Stimulated activated memory B cell treated with anti-CD40 and anti-IgM and Interleukin-4, amounts not matched to agents 10 μg/mL and 1 μg/mL and 100 μg/mL, for 72 hours (primary cell): ENCODE measurements at regions not wholly inside any gene's neighbourhood (a gene's known extent, or its start where the extent isn't known, plus 50 kb on each side); places are given as distances from the start of the nearest gene placed in this dataset.
"Not testable (repeated sequence)": the region's sequence is repeated elsewhere in the genome, so short reads cannot be mapped to it uniquely, and the experiment has no call there.

Source experiments
- ATAC-seq: fragments of 150-1000 bp; cut with Tn5 transposase; 2 replicates; pipeline ENCODE4 v1.10.0; 2021
- H3K27ac Mint-ChIP-seq: one replicate; pipeline ENCODE4 v1.8.0; 2022; ENCODE audit warnings: mild to moderate bottlenecking, mixed read lengths
- H3K27me3 Mint-ChIP-seq: one replicate; pipeline ENCODE4 v1.8.0; 2022; ENCODE audit warnings: mixed read lengths
- H3K36me3 Mint-ChIP-seq: one replicate; pipeline ENCODE4 v1.8.0; 2022; ENCODE audit warnings: mixed read lengths
- H3K4me1 Mint-ChIP-seq: one replicate; pipeline ENCODE4 v1.8.0; 2022; ENCODE audit warnings: mixed read lengths
- H3K4me3 Mint-ChIP-seq: one replicate; pipeline ENCODE4 v1.8.0; 2022; ENCODE audit warnings: mild to moderate bottlenecking, moderate library complexity, mixed read lengths
- H3K9me3 Mint-ChIP-seq: one replicate; pipeline ENCODE4 v1.8.0; 2022; ENCODE audit warnings: mixed read lengths

DNA sequence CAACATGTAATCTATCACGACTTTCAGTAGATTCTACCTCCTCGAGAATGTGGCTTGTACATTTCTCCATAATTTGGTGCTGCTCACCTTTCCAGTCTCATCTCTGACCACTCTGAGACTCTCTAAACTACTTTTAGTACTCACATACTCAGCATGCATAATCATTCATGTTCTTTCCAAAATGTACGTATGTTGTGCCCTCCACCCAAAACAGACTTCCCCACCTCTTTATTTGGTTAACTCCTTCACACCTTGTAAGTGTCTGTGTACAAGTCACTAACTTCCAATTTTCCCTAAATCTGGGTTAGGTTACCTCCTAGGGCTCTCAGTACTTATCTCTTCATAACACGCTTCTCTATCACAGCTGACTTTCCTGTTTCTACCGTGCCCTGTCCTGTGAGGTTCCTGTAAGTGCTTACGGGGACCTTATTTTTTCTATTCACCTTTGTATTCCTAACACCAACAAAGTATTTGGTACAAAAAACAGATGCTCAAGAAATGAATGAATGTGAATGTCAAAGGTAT lies 186.2 kb upstream of the MKLN1 start:
- no peak overlapping the region for H3K4me3 Mint-ChIP-seq
- no peaks in the 10 kb centered on the region for H3K27me3 Mint-ChIP-seq
- H3K9me3 Mint-ChIP-seq = no peaks in the 10 kb centered on the region
- H3K4me1 Mint-ChIP-seq = peaks cover 8% of the 10 kb centered on the region
- no peak overlapping the region for H3K27ac Mint-ChIP-seq
- ATAC-seq = no peak
- H3K36me3 Mint-ChIP-seq = no peaks in the 10 kb centered on the region

GRCh38 chr7:131143869-131144268 lies 183.8 kb upstream of the MKLN1 start:
- Mint-ChIP-seq H3K4me3 (no peak overlapping the region), H3K27me3 (no peaks in the 10 kb centered on the region), H3K27ac (no peak overlapping the region), H3K9me3 (no peaks in the 10 kb centered on the region), H3K36me3 (no peaks in the 10 kb centered on the region), H3K4me1 (peaks cover 8% of the 10 kb centered on the region)
- no peak for ATAC-seq

DNA sequence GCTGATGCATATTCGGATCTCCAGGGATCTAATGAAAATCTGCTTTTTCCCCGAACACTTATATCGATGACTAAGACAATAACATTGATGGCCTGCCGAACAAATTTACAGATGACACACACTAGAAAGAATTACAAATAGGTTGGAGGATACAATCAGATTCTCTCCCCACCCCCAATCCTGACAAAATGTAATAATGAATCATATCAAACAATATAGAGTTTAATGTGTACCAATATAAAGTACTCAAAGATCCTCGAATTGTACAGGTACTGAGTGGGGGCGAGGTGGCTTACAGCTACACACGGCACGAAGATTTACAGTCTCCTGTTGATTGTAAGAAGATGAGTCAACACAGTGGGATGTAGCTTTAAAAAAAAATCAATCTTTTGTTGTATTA lies 182.7 kb upstream of the MKLN1 start:
- Mint-ChIP-seq H3K27me3 (no peaks in the 10 kb centered on the region), H3K36me3 (no peaks in the 10 kb centered on the region), H3K4me3 (no peak overlapping the region), H3K9me3 (no peaks in the 10 kb centered on the region), H3K27ac (no peak overlapping the region), H3K4me1 (peaks cover 8% of the 10 kb centered on the region)
- ATAC-seq = no peak

DNA sequence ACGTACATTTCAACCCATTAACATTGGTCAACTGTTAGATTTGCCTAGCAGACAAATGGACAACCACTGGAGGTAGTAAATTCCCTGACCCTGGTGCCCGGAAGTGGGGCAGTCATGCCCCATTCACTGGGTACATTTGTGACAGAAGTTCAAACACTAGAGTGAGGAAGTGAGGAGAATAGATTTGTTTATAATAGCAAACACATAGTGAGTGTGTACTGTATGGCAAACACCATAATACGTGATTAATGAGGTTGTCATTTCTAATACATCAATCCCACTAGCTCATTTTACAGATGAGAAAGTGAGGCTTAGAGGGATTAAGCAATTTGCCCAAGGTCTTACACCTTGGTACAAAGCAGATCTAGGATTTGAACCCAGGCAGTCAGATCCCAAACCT lies 181.9 kb upstream of the MKLN1 start:
- no peaks in the 10 kb centered on the region for H3K9me3 Mint-ChIP-seq
- no peak overlapping the region for H3K4me3 Mint-ChIP-seq
- peaks cover 8% of the 10 kb centered on the region for H3K4me1 Mint-ChIP-seq
- no peak overlapping the region for H3K27ac Mint-ChIP-seq
- no peak for ATAC-seq
- no peaks in the 10 kb centered on the region for H3K36me3 Mint-ChIP-seq
- H3K27me3 Mint-ChIP-seq = no peaks in the 10 kb centered on the region

- Mint-ChIP-seq H3K9me3 (no peaks in the 10 kb centered on the region), H3K27me3 (no peaks in the 10 kb centered on the region), H3K4me1 (peaks cover 8% of the 10 kb centered on the region), H3K36me3 (no peaks in the 10 kb centered on the region), H3K27ac (no peak overlapping the region), H3K4me3 (no peak overlapping the region)
- ATAC-seq = no peak
Measured at GRCh38 chr7:131147604-131148003, 180.1 kb upstream of the MKLN1 start.

GRCh38 chr7:131148258-131148657 lies 179.4 kb upstream of the MKLN1 start:
- Mint-ChIP-seq H3K27me3 (no peaks in the 10 kb centered on the region), H3K27ac (no peak overlapping the region), H3K9me3 (no peaks in the 10 kb centered on the region), H3K36me3 (no peaks in the 10 kb centered on the region), H3K4me3 (no peak overlapping the region), H3K4me1 (peaks cover 8% of the 10 kb centered on the region)
- ATAC-seq = no peak

- H3K27ac Mint-ChIP-seq = no peak overlapping the region
- no peak for ATAC-seq
- no peak overlapping the region for H3K4me3 Mint-ChIP-seq
- H3K27me3 Mint-ChIP-seq = no peaks in the 10 kb centered on the region
- H3K9me3 Mint-ChIP-seq = no peaks in the 10 kb centered on the region
- no peaks in the 10 kb centered on the region for H3K36me3 Mint-ChIP-seq
- H3K4me1 Mint-ChIP-seq = peaks cover 8% of the 10 kb centered on the region
Measured at GRCh38 chr7:131148708-131149428, 178.8 kb upstream of the MKLN1 start.

- peaks cover 8% of the 10 kb centered on the region for H3K4me1 Mint-ChIP-seq
- no peaks in the 10 kb centered on the region for H3K9me3 Mint-ChIP-seq
- ATAC-seq = no peak
- H3K27me3 Mint-ChIP-seq = no peaks in the 10 kb centered on the region
- H3K36me3 Mint-ChIP-seq = no peaks in the 10 kb centered on the region
- H3K27ac Mint-ChIP-seq = no peak overlapping the region
- no peak overlapping the region for H3K4me3 Mint-ChIP-seq
Measured at GRCh38 chr7:131149429-131149773, 178.3 kb upstream of the MKLN1 start.

GRCh38 chr7:131149840-131150239 lies 177.8 kb upstream of the MKLN1 start:
- no peak overlapping the region for H3K27ac Mint-ChIP-seq
- H3K4me3 Mint-ChIP-seq = no peak overlapping the region
- H3K36me3 Mint-ChIP-seq = no peaks in the 10 kb centered on the region
- H3K4me1 Mint-ChIP-seq = peaks cover 8% of the 10 kb centered on the region
- H3K9me3 Mint-ChIP-seq = no peaks in the 10 kb centered on the region
- H3K27me3 Mint-ChIP-seq = no peaks in the 10 kb centered on the region
- no peak for ATAC-seq

- no peak overlapping the region for H3K4me3 Mint-ChIP-seq
- H3K9me3 Mint-ChIP-seq = no peaks in the 10 kb centered on the region
- H3K27ac Mint-ChIP-seq = no peak overlapping the region
- no peaks in the 10 kb centered on the region for H3K27me3 Mint-ChIP-seq
- no peaks in the 10 kb centered on the region for H3K36me3 Mint-ChIP-seq
- H3K4me1 Mint-ChIP-seq = no peaks in the 10 kb centered on the region
- no peak for ATAC-seq
Measured at GRCh38 chr7:131151034-131151433, 176.6 kb upstream of the MKLN1 start.

DNA sequence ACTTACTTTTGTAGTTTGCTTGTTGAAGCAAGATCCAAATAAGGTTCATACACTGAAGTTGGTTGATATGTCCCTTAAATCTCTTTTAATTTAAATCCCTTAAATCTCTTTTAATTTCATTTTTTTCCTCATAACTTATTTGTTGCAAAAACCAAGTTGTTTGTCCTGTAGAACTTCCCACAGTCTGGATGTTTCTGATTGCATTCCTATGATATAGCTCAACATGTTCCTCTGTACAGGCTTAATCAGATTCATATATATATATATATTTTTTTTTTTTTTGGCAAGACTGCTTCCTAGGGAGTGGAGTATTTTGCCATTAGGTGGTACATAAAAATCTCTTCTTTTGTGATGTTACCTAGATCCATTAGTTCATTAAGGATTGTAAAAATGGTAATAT lies 174.9 kb upstream of the MKLN1 start:
- Mint-ChIP-seq H3K36me3 (no peaks in the 10 kb centered on the region), H3K9me3 (no peaks in the 10 kb centered on the region), H3K4me3 (no peak overlapping the region), H3K27me3 (no peaks in the 10 kb centered on the region), H3K4me1 (no peaks in the 10 kb centered on the region), H3K27ac (no peak overlapping the region)
- ATAC-seq = no peak

DNA sequence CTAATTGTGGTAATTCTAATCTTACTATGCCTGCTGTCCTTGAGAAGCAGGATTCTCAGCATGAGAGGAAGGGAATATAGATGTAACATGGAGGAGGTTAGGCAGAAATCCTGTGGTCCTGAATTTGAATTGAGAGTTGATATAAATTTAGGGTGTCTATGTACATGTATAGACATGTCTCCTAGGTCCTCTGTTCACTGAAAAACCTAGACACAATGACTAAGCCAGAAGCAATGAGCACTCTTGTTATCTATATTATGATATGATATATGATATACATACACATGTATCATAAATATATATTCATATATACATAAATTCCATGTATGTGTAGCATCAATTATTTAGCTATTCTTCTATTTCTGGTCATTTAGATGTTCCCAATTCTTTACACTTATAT lies 173.3 kb upstream of the MKLN1 start:
- Mint-ChIP-seq H3K9me3 (no peaks in the 10 kb centered on the region), H3K27me3 (no peaks in the 10 kb centered on the region), H3K27ac (no peak overlapping the region), H3K4me3 (no peak overlapping the region), H3K4me1 (no peaks in the 10 kb centered on the region), H3K36me3 (no peaks in the 10 kb centered on the region)
- no peak for ATAC-seq

- no peaks in the 10 kb centered on the region for H3K36me3 Mint-ChIP-seq
- no peak overlapping the region for H3K4me3 Mint-ChIP-seq
- ATAC-seq = no peak
- H3K9me3 Mint-ChIP-seq = no peaks in the 10 kb centered on the region
- no peak overlapping the region for H3K27ac Mint-ChIP-seq
- no peaks in the 10 kb centered on the region for H3K4me1 Mint-ChIP-seq
- H3K27me3 Mint-ChIP-seq = no peaks in the 10 kb centered on the region
Measured at GRCh38 chr7:131157530-131158243, 170.0 kb upstream of the MKLN1 start.

- not testable (repeated sequence) for H3K36me3 Mint-ChIP-seq, ATAC-seq, H3K4me3 Mint-ChIP-seq
Measured at GRCh38 chr7:131158244-131158636, 169.4 kb upstream of the MKLN1 start.

DNA sequence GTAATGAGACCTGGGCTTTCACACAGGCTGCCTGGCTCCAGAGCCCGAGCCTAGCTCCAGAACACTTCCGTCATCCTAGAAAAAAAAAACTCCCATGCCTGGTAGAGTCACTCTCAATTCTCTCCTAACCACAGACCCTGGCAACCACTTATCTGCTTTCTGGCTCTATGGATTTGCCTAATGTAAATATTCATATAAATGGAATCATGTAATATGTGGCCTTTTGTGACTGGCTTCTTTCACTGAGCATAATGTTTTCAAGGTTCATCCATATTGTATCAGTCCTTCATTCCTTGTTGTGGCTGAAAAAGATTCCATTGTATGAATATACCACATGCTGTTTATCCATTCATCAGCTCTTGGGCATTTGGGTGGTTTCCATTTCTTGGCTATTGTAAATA lies 167.7 kb upstream of the MKLN1 start:
- no peaks in the 10 kb centered on the region for H3K27me3 Mint-ChIP-seq
- H3K36me3 Mint-ChIP-seq = no peaks in the 10 kb centered on the region
- H3K4me3 Mint-ChIP-seq = no peak overlapping the region
- no peaks in the 10 kb centered on the region for H3K9me3 Mint-ChIP-seq
- ATAC-seq = no peak
- no peak overlapping the region for H3K27ac Mint-ChIP-seq
- H3K4me1 Mint-ChIP-seq = no peaks in the 10 kb centered on the region

More at GRCh38 chr7:131158244-131158636, 169.4 kb upstream of the MKLN1 start:
- not testable (repeated sequence) for H3K4me1 Mint-ChIP-seq, H3K27me3 Mint-ChIP-seq, H3K27ac Mint-ChIP-seq, H3K9me3 Mint-ChIP-seq

DNA sequence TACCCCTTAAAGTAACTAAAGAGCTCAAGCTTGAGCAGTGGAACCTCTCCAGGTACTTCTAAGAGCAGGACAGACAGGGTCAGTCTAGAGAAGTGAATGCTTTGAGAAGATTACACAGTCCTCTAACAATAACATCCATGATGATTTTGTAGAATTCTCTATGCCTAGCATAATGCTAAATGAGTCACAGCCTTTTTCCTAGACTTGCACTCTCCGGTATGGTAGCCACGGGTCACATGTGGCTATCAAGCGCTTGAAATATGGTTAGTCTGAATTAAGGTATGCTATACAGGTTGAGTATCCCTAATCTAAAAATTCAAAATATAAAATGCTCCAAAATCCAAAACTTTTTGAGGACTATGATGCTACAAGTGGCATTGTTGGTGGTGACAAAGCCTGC lies 166.6 kb upstream of the MKLN1 start:
- Mint-ChIP-seq H3K36me3 (no peaks in the 10 kb centered on the region), H3K4me1 (no peaks in the 10 kb centered on the region)

More for the DNA sequence above, 166.6 kb upstream of the MKLN1 start:
- H3K27me3 Mint-ChIP-seq = no peaks in the 10 kb centered on the region
- H3K9me3 Mint-ChIP-seq = no peaks in the 10 kb centered on the region
- no peak for ATAC-seq
- H3K27ac Mint-ChIP-seq = no peak overlapping the region
- H3K4me3 Mint-ChIP-seq = no peak overlapping the region
